HPDE6-E6E7 (cell line): ENCODE measurements at regions not wholly inside any gene's neighbourhood (a gene's known extent, or its start where the extent isn't known, plus 50 kb on each side); places are given as distances from the start of the nearest gene placed in this dataset.
"Not testable (repeated sequence)": the region's sequence is repeated elsewhere in the genome, so short reads cannot be mapped to it uniquely, and the experiment has no call there.

Experiments
- DNase-seq: peaks from one replicate; pipeline ENCODE4 v3.0.0; 2011; ENCODE audit warnings: missing footprints; ENCODE audit errors: extremely low spot score

DNA sequence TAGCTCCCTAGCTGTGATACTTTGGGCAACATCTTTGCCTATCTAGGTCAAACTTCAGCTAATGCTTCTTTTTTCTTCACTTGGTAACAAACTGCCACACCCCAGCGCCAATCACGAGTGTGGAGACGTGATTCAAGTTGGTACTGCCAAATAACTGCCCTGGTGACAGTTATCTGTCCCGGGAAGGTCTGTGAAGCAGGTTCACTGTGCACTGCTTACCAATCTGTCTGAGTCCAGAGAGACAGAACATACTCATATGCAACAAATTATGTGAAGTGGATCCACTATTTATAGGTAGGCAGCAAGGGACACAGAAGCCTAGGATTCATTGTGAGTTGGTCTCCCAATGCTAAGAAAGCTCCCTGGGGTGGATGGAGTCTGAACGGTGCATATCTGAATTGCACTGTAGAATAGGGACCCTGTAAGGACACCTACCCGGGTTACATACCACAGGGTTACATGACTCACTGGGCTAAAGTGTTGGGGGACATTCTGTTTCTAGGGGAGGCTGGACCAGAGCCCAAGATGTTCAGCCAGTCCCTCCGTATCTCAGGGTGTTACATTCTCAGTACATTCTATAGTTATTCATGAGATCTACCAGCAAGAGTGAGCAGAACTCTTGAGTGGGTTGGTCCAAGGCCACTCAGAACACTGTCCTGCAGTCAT lies 95.4 kb upstream of the STC2 start:
- DNase-seq: no peak

DNA sequence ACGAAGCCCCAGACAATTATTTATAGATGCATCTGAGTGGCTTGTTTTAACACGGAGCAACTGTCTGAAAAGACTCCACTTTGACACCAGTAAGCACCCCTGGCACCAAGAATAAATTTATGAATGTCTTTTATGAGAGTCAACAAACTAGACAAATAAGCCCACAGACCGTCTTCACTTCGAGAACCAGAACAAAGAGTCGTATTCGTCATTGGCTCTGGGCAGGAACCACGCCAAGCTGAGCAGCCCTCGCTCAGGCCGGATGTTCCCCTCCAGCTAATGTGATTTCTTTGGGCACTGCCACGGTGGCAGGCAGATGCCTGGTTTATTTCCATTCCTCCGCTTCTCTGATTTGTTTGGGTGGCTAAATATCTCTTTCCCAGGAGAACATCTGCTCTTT lies 91.9 kb upstream of the STC2 start:
- no peak for DNase-seq

DNA sequence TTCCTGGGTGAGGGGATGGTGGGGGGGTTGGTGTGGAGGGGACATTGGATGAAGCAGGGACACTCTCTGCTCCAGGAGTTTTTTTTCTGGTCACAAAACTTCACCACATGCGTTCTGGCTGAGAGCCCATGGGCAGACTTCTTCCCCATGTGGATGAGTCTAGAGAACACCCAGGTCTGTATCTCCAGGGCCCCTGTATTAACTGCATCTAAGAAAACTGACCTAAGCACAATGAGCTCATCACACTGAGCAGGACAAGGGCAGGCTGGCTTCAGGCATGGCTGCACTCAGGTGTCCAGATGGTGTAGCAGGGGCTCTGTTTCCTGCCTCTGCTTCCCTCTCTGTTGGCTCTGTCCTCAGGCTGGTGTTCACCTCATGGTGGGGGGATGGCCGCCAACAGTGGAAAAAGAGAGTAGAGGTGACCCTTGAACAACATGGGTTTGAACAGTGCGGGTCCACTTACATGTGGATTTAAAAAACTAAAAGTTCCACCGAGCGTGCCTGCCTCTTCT lies 85.3 kb upstream of the STC2 start:
- no peak for DNase-seq

DNA sequence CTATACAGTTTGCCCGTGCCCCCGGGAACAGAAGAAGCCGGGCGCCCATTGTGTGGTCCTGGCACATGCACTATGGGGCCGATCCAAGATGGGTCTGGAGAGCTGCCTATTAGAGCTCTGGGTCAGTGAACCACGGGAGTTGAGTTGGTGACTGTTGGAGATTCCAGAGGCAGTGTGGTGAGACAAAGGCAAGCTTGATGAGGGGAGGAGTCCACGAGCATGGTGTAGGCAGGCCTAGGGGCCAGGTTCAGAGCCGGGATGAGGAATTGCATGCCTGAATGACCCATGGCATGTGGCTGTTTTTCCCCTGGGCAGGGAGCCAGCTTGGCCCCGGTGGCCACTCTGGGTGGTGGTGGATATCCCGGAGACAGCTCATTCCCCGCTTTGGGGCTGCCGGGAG lies 84.4 kb upstream of the STC2 start:
- no peak for DNase-seq

DNA sequence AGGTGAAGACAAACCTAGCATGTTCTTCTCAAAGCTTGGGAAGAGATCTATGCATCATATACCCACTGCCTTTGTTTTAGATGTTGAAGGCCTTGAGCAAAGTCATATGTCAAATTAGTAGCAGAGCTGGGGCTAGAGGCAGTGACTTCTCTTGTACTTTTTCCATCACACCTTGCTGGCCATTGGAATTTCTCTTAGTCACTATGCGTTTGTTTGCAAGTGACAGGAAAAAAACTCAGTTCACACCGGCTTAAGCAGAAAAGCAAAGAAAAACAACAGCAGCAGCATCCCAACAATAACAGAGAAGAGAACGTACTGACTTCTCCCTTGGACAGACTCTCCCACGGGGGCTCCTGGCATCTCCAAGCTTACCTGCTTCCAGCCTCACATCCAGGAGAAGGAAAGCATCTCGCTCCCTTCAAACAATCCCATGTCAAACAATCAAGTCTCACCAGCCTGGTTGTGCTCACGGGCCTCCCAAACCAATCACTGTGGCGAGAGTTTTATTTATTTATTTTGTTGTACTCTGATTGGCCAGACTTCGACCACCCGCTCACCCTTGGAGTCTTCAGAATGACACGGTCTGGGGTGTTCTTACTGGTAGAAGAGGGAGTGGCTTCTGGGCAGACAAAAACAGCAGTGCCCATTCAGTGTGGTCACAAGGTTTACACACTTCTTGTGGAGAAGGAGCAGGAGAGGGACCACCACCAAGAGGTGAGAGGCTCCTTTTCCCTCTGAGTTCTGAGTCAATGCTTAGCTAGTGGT lies 83.8 kb upstream of the STC2 start:
- no peak for DNase-seq

DNA sequence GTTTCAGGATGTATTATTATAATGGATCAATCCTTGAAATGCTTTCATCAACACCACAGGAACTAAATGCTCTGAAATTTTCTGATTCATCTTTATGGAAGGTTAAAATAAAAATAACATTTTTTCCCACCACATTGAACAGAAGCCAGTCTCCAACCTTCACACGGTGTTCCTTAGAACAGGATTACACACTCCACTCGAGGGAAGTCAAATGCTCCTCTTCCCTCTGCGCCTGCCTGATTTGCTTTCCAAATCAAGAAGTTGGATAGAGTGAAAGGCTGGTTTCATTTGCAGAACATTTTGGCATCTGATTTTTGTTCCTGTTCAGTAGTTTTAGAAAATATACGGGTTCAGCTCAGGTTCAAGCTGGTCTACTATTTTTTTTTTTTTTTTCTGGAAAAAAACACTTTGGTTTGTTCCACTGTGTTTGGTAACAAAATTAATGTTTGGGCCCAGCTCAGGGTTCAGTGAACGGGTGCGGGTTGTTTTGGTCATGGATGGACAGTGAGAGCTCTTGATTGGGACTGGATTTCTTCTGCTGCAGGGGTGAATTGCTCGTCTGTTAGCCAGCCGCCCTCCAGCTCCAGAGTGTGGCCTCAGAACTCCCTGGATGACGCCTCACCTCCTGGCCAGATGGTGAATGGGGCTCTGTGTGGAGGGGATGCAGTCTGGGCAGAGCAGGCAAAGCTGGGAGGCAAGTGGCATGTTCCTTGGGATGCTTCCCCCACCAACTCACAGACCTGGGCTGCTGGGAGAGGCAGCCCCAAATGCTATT lies 82.4 kb upstream of the STC2 start:
- no peak for DNase-seq

DNA sequence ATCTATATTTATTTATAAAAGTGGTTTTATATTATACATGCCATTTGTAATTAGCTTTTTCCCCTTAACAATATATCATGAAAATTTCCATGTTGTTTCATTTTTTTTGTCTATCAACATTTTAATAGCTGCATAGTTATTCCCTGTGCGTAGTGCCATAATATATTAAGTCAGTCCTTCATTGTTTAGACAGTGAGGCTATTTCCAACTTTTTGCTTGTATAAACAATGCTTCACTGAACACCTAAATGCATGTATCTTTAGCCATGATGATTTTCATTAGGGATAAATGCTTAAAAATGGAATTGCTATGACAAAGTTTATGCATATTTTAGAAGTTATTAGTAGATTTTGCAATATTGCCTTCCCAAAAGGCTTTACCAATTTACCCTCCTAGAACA lies 80.7 kb upstream of the STC2 start:
- DNase-seq: no peak

DNA sequence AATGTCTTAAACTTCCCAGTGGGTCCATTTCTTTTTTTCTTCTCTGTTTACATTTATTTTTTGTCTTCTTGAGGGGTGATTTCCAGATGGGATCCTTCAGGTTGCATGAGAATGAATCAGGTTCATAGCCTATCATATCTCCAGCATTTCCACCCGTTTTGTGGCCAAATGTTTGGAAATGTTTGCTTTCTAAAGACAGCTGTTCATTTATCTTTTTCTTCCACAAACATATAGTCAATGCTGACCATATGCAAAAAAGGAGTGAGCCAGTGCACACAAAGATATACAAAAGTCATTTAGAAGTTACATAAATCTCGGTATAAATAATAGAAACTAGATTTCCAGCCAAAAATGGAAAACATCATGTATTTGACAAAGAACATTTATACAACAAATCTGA lies 71.6 kb upstream of the STC2 start:
- DNase-seq: no peak

DNA sequence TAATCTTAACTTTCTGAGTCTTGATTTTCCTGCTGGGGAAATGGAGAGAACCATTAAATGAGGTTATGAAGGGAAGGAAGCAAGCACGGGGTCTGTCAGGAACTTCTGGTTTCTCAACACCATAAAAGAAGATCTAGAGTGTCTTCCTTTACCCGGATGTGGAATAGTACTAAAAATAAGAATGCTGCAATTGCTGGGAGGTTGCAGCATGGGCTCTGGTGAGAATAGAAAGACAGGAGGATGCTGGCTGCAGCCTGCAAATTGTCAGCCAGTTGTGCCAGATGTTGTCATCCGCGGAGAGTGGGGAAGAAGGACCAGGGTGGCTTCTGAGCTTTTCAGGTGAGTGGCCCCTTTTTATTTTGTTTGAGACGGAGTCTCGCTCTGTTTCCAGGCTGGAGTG lies 69.3 kb upstream of the STC2 start:
- DNase-seq: no peak

DNA sequence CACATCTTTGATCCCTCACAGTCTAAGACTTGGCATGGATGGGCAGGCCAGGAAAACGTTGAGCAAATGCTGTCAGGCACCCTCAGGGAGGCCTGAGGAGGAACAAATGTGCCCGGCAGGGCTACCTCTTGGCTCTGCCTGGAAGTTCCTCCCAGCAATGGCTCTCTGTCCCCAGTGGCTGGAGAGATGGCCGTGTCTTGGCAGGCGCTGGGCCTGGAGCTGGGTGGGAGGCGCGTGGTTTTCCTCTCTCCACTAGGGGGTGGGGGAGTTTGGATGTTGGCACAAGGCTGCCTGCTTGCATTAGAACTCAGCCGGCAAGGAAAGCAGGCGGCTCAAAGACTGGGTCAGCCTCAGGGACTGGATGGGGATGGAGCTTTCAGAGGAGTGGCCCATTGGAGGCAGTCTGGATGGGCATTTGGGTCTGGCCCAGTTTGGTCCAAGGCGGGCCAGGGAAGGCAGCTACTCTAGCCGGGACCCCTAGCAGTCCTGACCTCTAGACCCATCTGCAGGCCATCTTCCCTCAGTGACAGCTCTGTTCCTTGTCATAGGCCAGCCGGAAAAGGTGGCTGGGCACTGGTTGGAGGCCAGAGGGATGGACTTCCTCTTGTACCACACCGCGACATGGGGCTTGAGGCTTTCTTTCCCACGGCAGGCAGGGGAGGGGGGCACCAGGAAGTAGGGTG lies 68.2 kb upstream of the STC2 start:
- no peak for DNase-seq

DNA sequence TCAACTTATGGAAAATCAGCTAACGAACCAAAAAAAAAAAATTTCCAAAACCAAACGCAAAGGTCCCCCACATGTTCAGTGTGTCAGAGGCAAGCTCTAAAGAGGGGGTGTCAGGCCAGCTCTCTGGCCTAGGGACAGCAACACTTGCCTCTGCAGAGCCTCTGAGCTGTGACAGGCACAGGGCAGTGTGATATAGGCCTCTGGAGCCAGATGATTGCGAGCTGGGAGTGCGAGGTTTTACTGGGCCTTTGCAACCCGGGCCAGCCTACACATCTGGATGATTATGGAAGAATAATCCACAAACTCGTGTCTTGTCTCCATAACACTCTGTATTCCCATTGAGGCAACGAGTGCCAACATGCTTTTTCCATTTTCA lies 67.7 kb upstream of the STC2 start:
- no peak for DNase-seq

DNA sequence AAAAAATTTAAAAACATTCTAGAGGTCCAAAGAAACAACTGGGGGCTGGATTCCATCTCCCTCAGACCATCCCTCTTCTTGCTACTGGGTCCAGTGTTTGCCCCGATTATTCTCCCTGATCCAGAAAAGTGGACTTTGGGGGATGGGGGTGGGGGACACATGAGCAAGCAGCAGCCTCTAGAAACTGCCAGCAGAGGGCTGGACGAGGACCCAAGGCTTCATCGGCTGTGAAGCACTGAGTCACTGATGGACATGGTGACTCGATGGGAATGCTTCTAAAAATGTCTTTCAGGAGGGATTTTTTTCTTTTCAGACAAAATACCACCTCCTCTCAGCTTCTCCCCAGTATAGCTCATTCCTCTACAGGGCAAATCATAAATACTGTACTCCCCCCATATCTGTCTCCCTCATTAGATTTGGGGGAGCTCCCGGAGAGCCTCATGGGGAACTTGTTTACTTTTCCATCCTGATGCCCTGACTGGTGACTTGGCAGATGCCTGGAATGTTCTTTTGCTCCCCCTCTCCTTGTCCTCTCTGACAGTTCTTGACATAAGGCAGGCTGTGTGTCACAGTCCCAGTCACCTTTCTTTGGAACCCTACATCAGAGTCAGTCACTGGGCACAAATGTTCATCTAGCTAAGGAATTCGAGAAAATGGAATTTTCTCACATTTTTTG lies 67.2 kb upstream of the STC2 start:
- DNase-seq: no peak

DNA sequence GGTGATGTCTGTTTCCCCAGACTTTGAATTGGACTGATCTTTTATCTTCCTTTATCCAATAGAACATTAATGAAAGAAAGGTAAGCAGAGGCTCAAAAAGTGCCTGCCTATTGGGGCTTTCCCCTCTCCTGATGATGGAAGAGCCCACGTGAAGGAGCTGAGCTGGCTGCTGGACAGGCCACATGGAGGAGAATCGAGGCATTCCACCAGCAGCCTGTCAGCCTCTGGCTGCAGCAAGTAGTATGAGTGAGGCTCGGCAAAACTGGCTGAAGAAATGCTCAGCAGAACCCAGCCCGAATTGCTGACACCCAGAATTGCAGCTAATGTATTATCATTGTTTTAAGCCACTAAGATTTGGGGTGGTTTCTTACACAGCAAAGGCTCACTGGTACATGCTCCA lies 66.5 kb upstream of the STC2 start:
- no peak for DNase-seq

DNA sequence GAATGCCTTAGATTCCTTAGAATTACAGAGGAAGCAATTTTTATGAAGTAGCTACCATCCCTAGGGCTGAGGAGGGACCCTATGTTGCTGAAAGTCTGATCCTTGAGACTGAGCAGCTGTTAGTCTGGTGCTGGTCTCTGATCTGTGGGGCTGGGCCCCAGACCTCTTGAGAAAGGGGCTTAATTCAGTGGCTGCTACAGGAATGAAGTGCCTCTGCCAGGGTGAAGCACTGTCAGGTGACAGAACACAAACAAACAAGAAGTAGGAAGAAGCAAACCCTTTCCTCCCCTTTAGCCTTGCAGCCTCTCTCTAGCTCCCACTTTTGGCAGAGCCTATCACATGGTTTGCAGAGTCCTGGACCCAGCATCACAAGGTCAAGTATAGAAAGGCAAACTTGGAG lies 64.0 kb upstream of the STC2 start:
- DNase-seq: no peak

DNA sequence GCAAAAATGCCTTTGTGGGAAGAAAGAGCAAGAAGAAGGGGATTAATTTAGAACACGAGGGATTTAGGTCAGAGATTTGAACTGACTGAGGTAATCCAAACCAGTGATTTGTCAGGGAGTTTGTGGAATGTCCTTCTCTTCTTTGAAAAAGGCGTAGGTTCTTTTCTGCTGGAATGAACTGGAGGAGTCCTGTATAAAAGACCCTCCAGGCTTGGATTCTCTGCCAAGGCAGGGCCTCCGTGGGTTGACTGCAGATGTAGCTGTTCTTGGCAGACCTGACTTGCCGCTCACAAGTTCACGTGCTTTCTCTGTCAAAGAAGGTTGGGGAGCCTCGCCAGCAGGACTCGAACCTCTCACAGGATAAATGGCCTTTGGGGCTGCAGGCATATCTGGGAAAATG lies 62.8 kb upstream of the STC2 start:
- no peak for DNase-seq

DNA sequence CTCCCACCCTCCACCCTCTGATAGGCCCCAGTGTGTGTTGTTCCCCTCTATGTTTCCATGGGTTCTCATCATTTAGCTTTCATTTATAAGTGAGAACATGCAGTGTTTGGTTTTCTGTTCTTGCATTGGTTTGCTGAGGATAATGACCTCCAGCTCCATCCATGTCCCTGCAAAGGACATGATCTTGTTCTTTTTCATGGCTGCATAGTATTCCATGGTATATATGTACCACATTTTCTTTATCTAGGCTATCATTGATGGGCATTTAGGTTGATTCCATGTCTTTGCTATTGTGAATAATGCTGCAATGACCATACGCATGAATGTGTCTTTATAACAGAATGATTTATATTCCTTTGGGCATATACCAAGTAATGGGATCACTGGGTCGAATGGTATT lies 59.1 kb upstream of the STC2 start:
- not testable (repeated sequence) for DNase-seq

DNA sequence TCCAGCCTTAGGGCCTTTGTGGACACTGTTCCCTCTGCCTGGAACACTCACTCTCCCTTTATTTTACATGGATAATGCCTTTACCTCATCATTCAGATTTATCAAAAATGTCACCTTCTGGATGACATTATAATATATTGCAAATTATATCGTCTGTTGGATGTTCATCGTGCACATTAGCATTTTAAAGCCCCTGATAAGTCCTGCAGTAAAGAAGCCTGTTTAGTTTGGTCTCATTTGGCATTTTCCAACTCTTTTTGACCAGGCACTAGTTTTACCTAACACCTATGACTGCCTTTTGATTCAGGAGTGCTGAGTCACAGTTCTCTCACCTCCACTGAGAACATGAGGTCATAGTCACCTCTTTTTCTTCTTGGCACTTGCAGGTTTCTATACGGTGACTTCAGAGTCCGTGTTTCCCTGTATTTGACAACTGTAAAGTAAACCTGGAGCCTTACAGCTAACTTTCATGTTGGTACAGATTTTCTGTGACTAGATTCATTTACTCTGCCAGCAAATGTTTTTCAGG lies 57.7 kb upstream of the STC2 start:
- DNase-seq: no peak

DNA sequence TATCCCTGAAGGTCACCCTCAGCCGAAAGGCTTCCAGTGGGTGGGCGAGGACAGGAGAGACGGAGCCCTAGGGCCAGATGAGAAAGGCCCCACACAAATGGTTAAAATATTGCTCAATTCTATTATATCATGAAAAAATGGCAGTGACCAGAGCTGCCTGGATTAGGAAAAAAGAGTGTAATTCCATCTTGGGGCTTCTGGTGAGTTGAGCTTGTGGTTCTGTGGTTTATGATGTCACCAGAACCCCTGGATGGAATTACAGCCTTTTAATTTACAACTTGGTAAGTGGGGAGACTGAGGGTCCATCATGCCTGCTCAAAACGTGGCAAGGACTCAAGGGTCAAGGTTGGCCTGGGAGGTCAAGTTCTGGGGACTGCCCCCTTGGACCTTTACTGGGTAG lies 55.5 kb upstream of the STC2 start:
- no peak for DNase-seq

DNA sequence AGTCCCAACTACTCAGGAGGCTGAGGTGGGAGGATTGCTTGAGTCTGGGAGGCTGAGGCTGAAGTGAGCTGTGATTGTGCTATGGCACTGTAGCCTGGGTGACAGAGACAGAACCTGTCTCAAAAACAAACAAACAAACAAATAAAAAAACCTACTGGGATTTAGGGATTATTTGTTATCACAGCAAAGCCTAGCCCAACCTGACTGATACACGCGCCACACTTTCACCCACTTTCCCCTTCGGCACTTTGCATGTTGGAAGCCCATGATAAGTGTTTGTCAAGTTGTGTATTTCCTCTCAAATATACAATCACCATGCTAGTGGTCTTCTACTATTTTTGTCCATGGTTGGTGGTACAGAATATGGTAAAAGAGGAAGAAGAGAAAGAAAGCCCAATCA lies 50.5 kb upstream of the STC2 start:
- no peak for DNase-seq
